Neural progenitor cell (in vitro differentiated cells): ENCODE measurements at regions not wholly inside any gene's neighbourhood (a gene's known extent, or its start where the extent isn't known, plus 50 kb on each side); places are given as distances from the start of the nearest gene placed in this dataset.

Source experiments
- EZH2 ChIP-seq: fragments of 200-600 bp; sonication (generic); IDR thresholded peaks from 2 replicates; pipeline ENCODE4 v1.6.1; 2017; ENCODE audit warnings: antibody characterized with exemption, mild to moderate bottlenecking, moderate library complexity
- EZH2phosphoT487 ChIP-seq: fragments of 200-600 bp; sonication (generic); IDR thresholded peaks from 2 replicates; pipeline ENCODE4 v1.6.1; 2017; ENCODE audit warnings: antibody characterized with exemption
- TF ChIP-seq, protein P1 (sequence below): fragments of 200-600 bp; sonication (generic); IDR thresholded peaks from 2 replicates; pipeline ENCODE4 v1.5.1; 2017; ENCODE audit warnings: antibody characterized with exemption, mild to moderate bottlenecking

DNA sequence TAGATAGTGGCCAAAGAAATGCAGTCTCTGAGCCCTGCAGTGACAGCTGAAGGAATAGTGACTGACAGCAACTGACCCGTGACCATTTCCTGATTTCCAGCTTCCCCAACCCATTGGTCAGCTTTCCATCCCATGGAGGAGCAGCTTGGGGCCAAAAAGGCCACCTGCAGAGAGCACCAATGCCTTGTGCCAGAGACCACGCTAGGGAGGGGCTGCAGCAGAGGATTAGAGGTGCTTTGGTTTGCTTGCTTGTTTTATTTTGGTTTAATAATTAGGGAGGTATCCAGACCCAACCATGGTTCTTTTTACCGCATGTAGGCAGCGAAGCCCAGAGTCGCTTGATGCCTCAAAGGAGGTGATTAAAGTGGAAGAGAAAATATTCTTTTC, 61.3 kb upstream of the SIAH1 start:
- TF ChIP-seq, protein P1, sequence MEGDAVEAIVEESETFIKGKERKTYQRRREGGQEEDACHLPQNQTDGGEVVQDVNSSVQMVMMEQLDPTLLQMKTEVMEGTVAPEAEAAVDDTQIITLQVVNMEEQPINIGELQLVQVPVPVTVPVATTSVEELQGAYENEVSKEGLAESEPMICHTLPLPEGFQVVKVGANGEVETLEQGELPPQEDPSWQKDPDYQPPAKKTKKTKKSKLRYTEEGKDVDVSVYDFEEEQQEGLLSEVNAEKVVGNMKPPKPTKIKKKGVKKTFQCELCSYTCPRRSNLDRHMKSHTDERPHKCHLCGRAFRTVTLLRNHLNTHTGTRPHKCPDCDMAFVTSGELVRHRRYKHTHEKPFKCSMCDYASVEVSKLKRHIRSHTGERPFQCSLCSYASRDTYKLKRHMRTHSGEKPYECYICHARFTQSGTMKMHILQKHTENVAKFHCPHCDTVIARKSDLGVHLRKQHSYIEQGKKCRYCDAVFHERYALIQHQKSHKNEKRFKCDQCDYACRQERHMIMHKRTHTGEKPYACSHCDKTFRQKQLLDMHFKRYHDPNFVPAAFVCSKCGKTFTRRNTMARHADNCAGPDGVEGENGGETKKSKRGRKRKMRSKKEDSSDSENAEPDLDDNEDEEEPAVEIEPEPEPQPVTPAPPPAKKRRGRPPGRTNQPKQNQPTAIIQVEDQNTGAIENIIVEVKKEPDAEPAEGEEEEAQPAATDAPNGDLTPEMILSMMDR: no peak
- TF ChIP-seq EZH2phosphoT487 (no peak), EZH2 (no peak)
